Mucosa of descending colon (tissue), 3 donors: ENCODE measurements at regions not wholly inside any gene's neighbourhood (a gene's known extent, or its start where the extent isn't known, plus 50 kb on each side); places are given as distances from the start of the nearest gene placed in this dataset.
"Not testable (repeated sequence)": the region's sequence is repeated elsewhere in the genome, so short reads cannot be mapped to it uniquely, and the experiment has no call there.

Experiments
- ATAC-seq: fragments of 200-7000 bp; cut with Tn5 transposase; one replicate; pipeline ENCODE4 v1.9.1; 2020; ENCODE audit warnings: mild to moderate bottlenecking, moderate library complexity
- DNase-seq, 3 donors: peaks; one replicate each; pipeline ENCODE4 v3.0.0-alpha.2; 2020
- H3K36me3 ChIP-seq: fragments of 200-600 bp; one replicate; pipeline ENCODE4 v1.8.0; 2021; ENCODE audit warnings: low read depth, mild to moderate bottlenecking
- H3K4me1 ChIP-seq: fragments of 200-600 bp; one replicate; pipeline ENCODE4 v1.8.0; 2021; ENCODE audit warnings: low read depth, mild to moderate bottlenecking
- H3K4me3 ChIP-seq: fragments of 200-600 bp; one replicate; pipeline ENCODE4 v1.8.0; 2021; ENCODE audit warnings: mild to moderate bottlenecking
- H3K9me3 ChIP-seq: fragments of 200-600 bp; one replicate; pipeline ENCODE4 v1.8.0; 2021; ENCODE audit warnings: mild to moderate bottlenecking
- CTCF ChIP-seq: fragments of 200-600 bp; IDR thresholded peaks from one replicate; pipeline ENCODE4 v1.8.0; 2022; ENCODE audit warnings: antibody characterized with exemption, mild to moderate bottlenecking
- intact Hi-C, 2 donors: fragments of 100-400 bp; cut with DNase I in 1 of 2; cut with micrococcal nuclease in 1 of 2; formaldehyde crosslinking; loops; one replicate each; pipeline versions ENCODE4 v1.11.0 to v1.11.1; 2022; cut with DNase I, micrococcal nuclease
- donor health status: DM: no; HTN: no; CAD: no; lungs with moderate emphysema.
- donor health status: DM: no; HTN: no; CAD: no.
- donor health status: DM: no; HTN: yes; CAD: no.

DNA sequence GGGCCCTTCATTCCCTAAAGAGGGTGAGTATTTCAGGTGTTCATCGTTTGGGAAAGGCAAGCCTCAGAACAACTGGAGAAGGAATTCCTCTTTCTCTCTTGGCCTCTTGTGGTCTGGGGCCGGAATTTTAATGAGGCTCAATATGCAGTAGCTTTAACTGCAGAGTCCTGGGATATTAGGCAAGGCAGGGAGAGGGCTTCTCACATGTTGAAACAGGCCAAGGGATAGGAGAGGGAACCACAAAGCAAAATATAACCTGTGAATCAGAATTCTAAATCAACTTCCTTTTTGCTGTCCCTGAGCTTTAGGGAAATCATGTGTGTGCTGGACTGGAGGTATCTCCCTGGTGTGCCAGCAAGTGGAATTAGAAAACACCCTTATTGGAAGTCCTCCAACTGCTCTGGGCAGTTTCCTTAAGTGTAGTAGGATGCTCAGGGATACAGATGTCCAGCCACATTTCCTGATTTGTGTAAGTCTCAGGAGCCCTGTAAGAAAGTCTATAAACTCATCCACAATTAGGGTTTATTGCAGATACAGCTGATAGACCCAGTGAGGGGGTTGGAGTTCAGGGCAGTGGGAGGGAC, 215.8 kb upstream of the ZRANB2 start:
- Histone ChIP-seq H3K4me3 (no peak overlapping the region), H3K9me3 (no peaks in the 10 kb centered on the region), H3K36me3 (no peaks in the 10 kb centered on the region), H3K4me1 (no peaks in the 10 kb centered on the region)
- intact Hi-C loops: no loop called here
- TF ChIP-seq CTCF: no peak
- DNase-seq (no peak), ATAC-seq (no peak)

DNA sequence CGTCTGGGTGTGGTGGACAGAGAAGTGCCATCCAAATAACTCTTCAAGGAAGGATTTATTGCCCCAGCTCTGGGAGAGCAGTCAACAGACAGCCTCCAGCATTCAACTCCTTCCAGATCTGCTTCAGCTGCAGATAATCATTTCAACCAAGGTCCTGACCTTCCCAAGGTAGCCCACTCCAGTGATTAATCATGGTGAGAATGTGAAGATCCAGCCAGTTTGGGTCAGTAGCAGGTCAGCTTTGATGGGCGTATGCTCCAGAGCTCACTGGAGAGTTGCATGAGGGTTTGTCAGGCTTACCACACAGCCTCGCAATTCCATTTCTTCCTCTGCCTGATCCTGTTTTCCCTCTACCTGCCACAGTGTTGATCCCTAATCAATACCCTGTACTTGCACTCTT, 214.5 kb upstream of the ZRANB2 start:
- DNase-seq (no peak), ATAC-seq (no peak)
- Histone ChIP-seq H3K4me3 (no peak overlapping the region), H3K9me3 (no peaks in the 10 kb centered on the region), H3K4me1 (no peaks in the 10 kb centered on the region), H3K36me3 (no peaks in the 10 kb centered on the region)
- intact Hi-C loops: no loop called here
- TF ChIP-seq CTCF: no peak

- intact Hi-C loops: no loop called here
- no peaks in the 10 kb centered on the region for H3K9me3 ChIP-seq
- TF ChIP-seq CTCF: no peak
- no peaks in the 10 kb centered on the region for H3K36me3 ChIP-seq
- H3K4me3 ChIP-seq: no peak overlapping the region
- ATAC-seq (no peak), DNase-seq (no peak)
- H3K4me1 ChIP-seq: no peaks in the 10 kb centered on the region
Observed at GRCh38 chr1:71294178-71294577, 213.3 kb upstream of the ZRANB2 start.

DNA sequence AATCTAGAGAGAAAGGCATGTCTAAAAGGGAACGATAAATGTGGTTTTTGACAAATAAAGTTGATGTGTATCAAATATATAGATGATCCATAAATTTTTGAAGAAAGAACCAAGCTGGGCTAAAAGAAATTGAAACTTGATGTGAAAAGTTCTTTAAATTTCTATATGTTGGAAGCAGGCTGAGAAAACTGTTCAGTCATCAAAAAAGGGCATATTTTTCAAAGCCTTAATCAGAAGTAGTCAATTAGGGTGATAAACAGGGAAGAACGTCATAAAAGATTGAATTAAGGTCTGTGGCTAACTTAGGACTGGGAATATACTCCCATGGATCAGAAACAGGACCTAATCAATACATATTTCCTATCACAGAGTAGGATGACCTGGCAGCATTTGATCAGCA, 211.4 kb upstream of the ZRANB2 start:
- ATAC-seq: no peak
- intact Hi-C loops: no loop called here
- no peaks in the 10 kb centered on the region for H3K4me1 ChIP-seq
- no peaks in the 10 kb centered on the region for H3K9me3 ChIP-seq
- no peak overlapping the region for H3K4me3 ChIP-seq
- DNase-seq: no peak
- no peaks in the 10 kb centered on the region for H3K36me3 ChIP-seq
- TF ChIP-seq CTCF: no peak

DNA sequence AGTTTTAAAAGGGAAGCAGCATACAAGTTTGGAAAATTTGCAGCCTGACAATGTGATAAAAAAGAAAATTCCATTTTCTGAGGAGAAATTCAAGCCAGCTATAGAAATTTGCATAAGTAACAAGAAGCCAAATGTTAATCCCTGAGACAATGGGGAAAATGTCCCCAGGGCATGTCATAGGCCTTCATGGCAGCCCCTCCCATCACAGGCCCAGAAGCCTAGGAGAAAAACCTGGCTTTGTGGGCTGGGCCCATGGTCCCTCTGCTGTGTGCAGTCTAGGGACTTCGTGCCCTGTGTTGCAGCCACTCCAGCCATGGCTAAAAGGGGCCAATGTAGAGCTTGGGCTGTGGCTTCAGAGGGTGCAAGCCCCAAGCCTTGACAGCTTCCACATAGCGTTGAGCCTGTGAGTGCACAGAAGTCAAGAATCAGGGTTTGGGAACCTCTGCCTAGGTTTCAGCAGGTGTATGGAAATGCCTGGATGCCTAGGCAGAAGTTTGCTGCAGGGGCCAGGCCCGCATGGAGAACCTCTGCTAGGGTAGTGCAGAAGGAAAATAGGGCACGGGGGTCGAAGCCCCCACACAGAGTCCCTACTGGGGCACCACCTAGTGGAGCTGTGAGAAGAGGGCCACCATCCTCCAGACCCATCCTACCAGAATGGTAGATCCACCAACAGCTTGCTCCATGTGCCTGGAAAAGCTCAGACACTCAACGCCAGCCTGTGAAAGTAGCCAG, 209.8 kb upstream of the ZRANB2 start:
- H3K4me1 ChIP-seq, H3K9me3 ChIP-seq, intact Hi-C loops, H3K4me3 ChIP-seq, DNase-seq, ATAC-seq, H3K36me3 ChIP-seq: not testable (repeated sequence)

DNA sequence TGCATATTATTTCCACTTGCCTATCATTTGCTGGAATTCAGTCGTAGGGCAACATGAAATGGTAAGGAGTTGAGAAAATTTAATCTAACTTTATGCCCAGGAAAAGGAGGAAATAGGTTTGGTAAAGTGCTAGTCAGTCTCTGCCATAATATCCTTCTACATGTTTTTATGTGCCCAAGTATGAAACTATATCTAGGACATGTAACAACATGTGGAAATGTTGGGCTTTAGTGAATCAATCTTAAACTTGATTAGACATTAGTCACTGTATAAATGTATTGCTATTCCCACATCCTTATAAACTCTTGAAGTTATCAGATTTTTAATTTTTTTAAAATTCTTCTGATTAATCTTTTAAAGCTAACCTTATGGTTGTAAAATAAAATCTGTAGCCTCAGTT, 204.7 kb upstream of the ZRANB2 start:
- peaks cover 5% of the 10 kb centered on the region for H3K9me3 ChIP-seq
- no peaks in the 10 kb centered on the region for H3K4me1 ChIP-seq
- DNase-seq (no peak), ATAC-seq (no peak)
- TF ChIP-seq CTCF: no peak
- H3K36me3 ChIP-seq: no peaks in the 10 kb centered on the region
- no peak overlapping the region for H3K4me3 ChIP-seq
- intact Hi-C loops: no loop called here
